ENCODE measurements at regions not wholly inside any gene's neighbourhood (a gene's known extent, or its start where the extent isn't known, plus 50 kb on each side); places are given as distances from the start of the nearest gene placed in this dataset.

DNA sequence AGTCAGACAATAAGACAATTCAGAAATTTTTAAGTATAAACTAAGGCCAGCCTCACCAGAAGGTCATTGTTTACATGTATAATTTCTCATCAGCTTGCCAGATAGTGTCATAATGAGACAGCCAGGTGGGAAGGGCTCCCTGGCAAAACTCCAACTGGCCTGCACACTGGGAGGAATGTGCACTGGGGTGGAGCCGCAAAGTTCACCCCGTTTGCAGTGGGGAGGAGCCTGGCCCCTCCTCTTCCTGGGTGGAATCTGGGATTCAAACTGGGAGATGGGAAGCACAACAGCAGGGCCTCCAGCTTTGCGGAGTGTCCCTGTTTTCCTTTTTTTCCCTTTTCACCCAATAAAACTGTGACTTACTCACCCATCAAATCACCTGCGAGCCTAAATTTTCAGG, 329.9 kb downstream of the SMARCA1 start:
- TF ChIP-seq, protein P1, sequence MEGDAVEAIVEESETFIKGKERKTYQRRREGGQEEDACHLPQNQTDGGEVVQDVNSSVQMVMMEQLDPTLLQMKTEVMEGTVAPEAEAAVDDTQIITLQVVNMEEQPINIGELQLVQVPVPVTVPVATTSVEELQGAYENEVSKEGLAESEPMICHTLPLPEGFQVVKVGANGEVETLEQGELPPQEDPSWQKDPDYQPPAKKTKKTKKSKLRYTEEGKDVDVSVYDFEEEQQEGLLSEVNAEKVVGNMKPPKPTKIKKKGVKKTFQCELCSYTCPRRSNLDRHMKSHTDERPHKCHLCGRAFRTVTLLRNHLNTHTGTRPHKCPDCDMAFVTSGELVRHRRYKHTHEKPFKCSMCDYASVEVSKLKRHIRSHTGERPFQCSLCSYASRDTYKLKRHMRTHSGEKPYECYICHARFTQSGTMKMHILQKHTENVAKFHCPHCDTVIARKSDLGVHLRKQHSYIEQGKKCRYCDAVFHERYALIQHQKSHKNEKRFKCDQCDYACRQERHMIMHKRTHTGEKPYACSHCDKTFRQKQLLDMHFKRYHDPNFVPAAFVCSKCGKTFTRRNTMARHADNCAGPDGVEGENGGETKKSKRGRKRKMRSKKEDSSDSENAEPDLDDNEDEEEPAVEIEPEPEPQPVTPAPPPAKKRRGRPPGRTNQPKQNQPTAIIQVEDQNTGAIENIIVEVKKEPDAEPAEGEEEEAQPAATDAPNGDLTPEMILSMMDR (IDR thresholded peaks at IDR 0.05; ENCODE audit: low read depth, low read length) = no peak
- H3K4me3 ChIP-seq (ENCODE audit: low read depth, low read length) = no peak overlapping the region

DNA sequence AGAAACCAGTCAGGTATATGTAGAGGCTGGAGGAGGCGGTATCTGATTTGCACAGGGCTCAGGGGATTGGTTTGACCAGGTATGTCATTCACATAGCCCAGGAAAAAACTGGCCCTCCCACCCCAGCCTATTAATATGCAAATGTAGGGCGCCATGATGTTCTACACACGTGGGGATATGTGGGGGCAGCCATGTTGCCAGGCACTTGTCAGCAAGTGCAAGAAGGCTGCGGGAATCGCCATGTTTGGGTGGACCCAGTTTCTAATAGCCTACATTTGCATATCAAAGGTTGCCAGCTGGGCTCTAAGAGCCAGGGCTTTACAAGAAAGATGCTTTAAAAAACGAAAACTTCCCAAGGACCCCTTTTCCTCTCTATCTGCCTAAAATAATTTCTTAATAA, 335.1 kb downstream of the SMARCA1 start:
- TF ChIP-seq, protein P1 (IDR thresholded peaks at IDR 0.05; ENCODE audit: low read depth, low read length) = no peak
- no peak overlapping the region for H3K4me3 ChIP-seq (ENCODE audit: low read depth, low read length)

DNA sequence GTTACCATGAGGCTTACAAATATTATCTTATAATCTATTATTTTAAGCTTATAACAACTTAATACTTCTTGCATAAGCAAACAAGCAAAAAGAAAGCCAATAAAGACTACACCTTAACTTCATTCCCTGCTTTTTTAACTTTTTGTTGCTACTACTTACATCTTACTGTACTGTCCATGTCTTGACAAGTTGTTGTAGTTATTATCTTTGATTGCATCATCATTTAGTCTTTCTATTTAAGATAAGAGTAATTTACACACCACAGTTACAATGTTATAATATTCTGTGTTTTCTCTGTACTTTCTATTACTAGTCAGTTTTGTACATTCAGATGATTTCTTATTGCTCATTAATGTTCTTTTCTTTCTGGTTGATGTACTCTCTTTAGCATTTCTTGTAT, 346.6 kb downstream of the SMARCA1 start:
- no peak overlapping the region for H3K4me3 ChIP-seq (ENCODE audit: low read depth, low read length)
- TF ChIP-seq, protein P1 (IDR thresholded peaks at IDR 0.05; ENCODE audit: low read depth, low read length) = no peak

DNA sequence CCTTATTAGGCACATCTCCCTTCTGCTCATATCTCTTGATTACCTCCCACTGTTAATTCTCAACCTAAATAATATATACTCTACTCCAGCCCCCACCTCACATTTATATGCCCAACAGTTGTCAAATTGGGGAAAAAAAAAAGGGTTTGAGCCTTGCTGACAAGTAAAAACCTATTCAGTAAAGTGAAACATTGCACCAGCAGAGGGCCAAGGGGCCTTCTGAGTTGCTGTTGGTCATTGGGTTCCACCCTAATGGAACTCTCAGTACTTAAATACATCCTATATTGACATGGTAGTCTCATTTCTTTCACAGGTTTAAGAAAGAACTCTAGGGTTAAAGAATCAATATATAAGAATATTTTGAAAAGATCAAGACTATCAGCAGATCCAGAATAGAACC, 362.2 kb downstream of the SMARCA1 start:
- TF ChIP-seq, protein P1 (IDR thresholded peaks at IDR 0.05; ENCODE audit: low read depth, low read length) = no peak

DNA sequence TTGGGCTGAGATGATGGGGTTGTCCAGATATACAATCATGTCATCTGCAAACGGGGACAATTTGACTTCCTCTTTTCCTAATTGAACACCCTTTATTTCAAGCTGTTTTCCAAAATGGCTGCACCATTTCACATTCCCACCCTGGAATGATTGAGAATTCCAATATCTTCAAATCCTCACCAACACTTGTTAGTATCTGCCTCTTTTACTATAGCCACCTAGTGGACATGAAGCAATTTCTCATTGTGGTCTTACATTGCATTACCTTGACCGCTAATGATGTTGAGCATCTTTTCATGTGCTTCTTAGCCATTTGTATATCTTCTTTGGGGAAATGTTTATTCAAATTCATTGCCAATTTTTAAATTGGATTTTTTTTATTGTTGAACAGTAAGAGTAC, 364.8 kb downstream of the SMARCA1 start:
- TF ChIP-seq, protein P1 (IDR thresholded peaks at IDR 0.05; ENCODE audit: low read depth, low read length) = no peak
- no peak overlapping the region for H3K4me3 ChIP-seq (ENCODE audit: low read depth, low read length)

More for the DNA sequence above, 362.2 kb downstream of the SMARCA1 start:
- no peak overlapping the region for H3K4me3 ChIP-seq (ENCODE audit: low read depth, low read length)

DNA sequence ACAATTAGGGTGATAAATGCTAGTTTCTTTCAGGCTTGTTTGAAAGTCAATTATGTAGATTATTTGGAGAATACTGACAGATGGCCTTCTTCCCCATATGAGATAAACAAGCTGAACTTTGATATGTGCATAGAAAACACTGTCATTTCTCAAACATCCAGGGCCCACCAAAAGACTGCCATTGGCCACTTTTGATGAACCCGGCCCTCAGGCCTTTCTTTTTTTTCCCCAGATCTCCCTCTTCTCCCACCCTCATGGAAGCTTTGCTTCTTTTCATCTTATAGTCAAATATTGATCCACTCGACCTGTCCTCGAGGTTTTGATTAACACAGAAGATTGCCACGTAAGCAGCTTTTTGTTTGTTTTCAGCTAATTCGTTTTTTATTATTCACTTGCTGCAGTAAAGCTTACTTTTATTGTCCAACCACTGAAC, 377.4 kb downstream of the SMARCA1 start:
- H3K4me3 ChIP-seq (ENCODE audit: low read depth, low read length) = no peak overlapping the region
- TF ChIP-seq, protein P1 (IDR thresholded peaks at IDR 0.05; ENCODE audit: low read depth, low read length) = no peak

DNA sequence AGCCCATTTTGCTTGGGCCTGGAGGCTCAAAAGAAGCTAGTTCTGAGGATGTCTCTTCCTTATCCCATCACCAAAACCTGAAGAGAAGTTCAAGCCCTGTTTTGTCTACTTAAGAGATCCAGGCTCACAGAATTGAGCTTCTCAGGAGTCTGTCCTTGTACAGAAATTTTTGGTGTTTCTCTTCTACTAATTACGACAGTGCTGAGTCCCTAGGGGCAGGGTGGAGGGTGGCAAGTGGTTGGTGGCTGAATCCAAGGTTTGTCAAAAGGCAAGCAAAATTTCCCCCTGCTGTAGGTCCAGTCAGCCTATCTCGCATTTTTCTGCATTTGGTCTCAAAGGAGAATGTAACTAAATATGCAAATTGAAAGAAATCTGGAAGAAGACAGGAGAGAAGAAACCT, 377.9 kb downstream of the SMARCA1 start:
- TF ChIP-seq, protein P1 (IDR thresholded peaks at IDR 0.05; ENCODE audit: low read depth, low read length) = no peak
- H3K4me3 ChIP-seq (ENCODE audit: low read depth, low read length) = no peak overlapping the region
